SK-N-SH (cell line): ENCODE measurements at regions not wholly inside any gene's neighbourhood (a gene's known extent, or its start where the extent isn't known, plus 50 kb on each side); places are given as distances from the start of the nearest gene placed in this dataset.

Source experiments
- CTCF ChIA-PET: fragments of 300-600, 350-600 bp; formaldehyde crosslinking; extraction: SDS; loops from one replicate; lab custom pipeline; 2021; lab: Yijun Ruan, JAX
- POLR2A ChIA-PET: fragments of 350-600 bp; sonication (Branson Sonifier 250); formaldehyde crosslinking; extraction: SDS; loops from one replicate; lab custom pipeline; 2020; ENCODE audit warnings: antibody characterized with exemption, inconsistent platforms; lab: Yijun Ruan, JAX
- DNase-seq: peaks from one replicate; pipeline ENCODE4 v3.0.0; 2012
- H2AFZ ChIP-seq: fragments of 200-600 bp; sonication (generic); 2 replicates; pipeline ENCODE4 v1.8.1; 2016; ENCODE audit warnings: antibody characterized with exemption, mild to moderate bottlenecking, low read depth
- H3F3A ChIP-seq: fragments of 200-600 bp; sonication (generic); replicated peaks from 2 replicates; pipeline ENCODE3; 2016; ENCODE audit warnings: antibody characterized with exemption, mild to moderate bottlenecking; ENCODE audit not compliant: insufficient read depth
- H3K27ac ChIP-seq, 2 experiments: fragments of 200-500 bp in 1 of 2; fragments of 200-600 bp in 1 of 2; sonication (Bioruptor generic) in 1 of 2; sonication (generic), shearing (Covaris generic) in 1 of 2; 2 replicates each; pipeline versions ENCODE4 v1.5.1 to v1.6.1; 2014 to 2016; ENCODE audit warnings: low read depth in 2 of 2, inconsistent platforms in 1 of 2, low read length in 1 of 2, mild to moderate bottlenecking in 1 of 2, mixed read lengths in 1 of 2
- H3K27me3 ChIP-seq: fragments of 200-600 bp; sonication (generic), shearing (Covaris generic); 2 replicates; pipeline ENCODE4 v1.6.1; 2016; ENCODE audit warnings: mixed run types; ENCODE audit not compliant: insufficient read depth
- H3K36me3 ChIP-seq, 2 experiments: fragments of 200-500 bp in 1 of 2; fragments of 200-600 bp in 1 of 2; sonication (Bioruptor generic) in 1 of 2; sonication (generic) in 1 of 2; replicated peaks in 1 of 2; 2 replicates each; pipeline versions ENCODE3 to v1.5.1; 2014 to 2016; ENCODE audit warnings: low read length in 1 of 2, mild to moderate bottlenecking in 1 of 2; ENCODE audit not compliant: insufficient read depth in 2 of 2, control insufficient read depth in 1 of 2
- H3K4me1 ChIP-seq, 2 experiments: fragments of 200-500 bp in 1 of 2; fragments of 200-600 bp in 1 of 2; sonication (Bioruptor generic) in 1 of 2; sonication (generic), shearing (Covaris generic) in 1 of 2; 2 replicates each; pipeline versions ENCODE4 v1.5.1 to v1.6.1; 2014 to 2016; ENCODE audit warnings: low read depth in 1 of 2, low read length in 1 of 2, mixed run types in 1 of 2; ENCODE audit not compliant: insufficient read depth in 2 of 2, control insufficient read depth in 1 of 2
- H3K4me2 ChIP-seq: fragments of 200-600 bp; sonication (generic), shearing (Covaris generic); 2 replicates; pipeline ENCODE4 v1.6.1; 2017; ENCODE audit warnings: mixed run types
- H3K4me3 ChIP-seq, 2 experiments: fragments of 200-500 bp in 1 of 2; fragments of 200-600 bp in 1 of 2; sonication (Bioruptor generic) in 1 of 2; sonication (generic), shearing (Covaris generic) in 1 of 2; 2 replicates each; pipeline versions ENCODE4 v1.5.1 to v1.8.1; 2014 to 2016; ENCODE audit warnings: low read depth in 2 of 2, inconsistent platforms in 1 of 2, low read length in 1 of 2, mild to moderate bottlenecking in 1 of 2, mixed read lengths in 1 of 2, moderate library complexity in 1 of 2
- H3K79me2 ChIP-seq: fragments of 200-600 bp; sonication (generic); 2 replicates; pipeline ENCODE4 v1.8.1; 2017; ENCODE audit warnings: mild to moderate bottlenecking; ENCODE audit not compliant: insufficient read depth
- H3K9ac ChIP-seq: fragments of 200-600 bp; sonication (generic); 2 replicates; pipeline ENCODE4 v1.6.1; 2017; ENCODE audit warnings: mixed run types
- H3K9me2 ChIP-seq: fragments of 200-600 bp; sonication (generic); 2 replicates; pipeline ENCODE4 v1.6.1; 2017; ENCODE audit warnings: mixed run types
- H3K9me3 ChIP-seq: fragments of 200-600 bp; sonication (generic); 2 replicates; pipeline ENCODE4 v1.6.1; 2017; ENCODE audit warnings: mixed run types, mild to moderate bottlenecking, moderate library complexity
- H4K20me1 ChIP-seq: fragments of 200-600 bp; sonication (generic); 2 replicates; pipeline ENCODE4 v1.6.1; 2017; ENCODE audit warnings: mild to moderate bottlenecking, mixed run types; ENCODE audit not compliant: insufficient read depth
- CHD2 ChIP-seq: fragments of 150-350 bp; IDR thresholded peaks from 2 replicates; pipeline ENCODE4 v1.6.1; 2018; ENCODE audit warnings: low read length; ENCODE audit not compliant: partially characterized antibody
- CTCF ChIP-seq: fragments of 200-600 bp; sonication (generic); IDR thresholded peaks from 2 replicates; pipeline ENCODE4 v1.6.1; 2017; ENCODE audit warnings: antibody characterized with exemption, mild to moderate bottlenecking, moderate library complexity
- ELF1 ChIP-seq: IDR thresholded peaks from 2 replicates; pipeline ENCODE4 v1.4.0; 2012
- EZH2phosphoT487 ChIP-seq: fragments of 200-600 bp; sonication (generic); IDR thresholded peaks from 2 replicates; pipeline ENCODE4 v1.6.1; 2017; ENCODE audit warnings: low read depth, mixed run types, mild to moderate bottlenecking, antibody characterized with exemption, moderate library complexity, borderline replicate concordance
- FOXJ3 ChIP-seq: sonication (generic); formaldehyde crosslinking; IDR thresholded peaks from 2 replicates; pipeline ENCODE4 v1.5.1; 2020; ENCODE audit warnings: mild to moderate bottlenecking, missing genetic modification reagents
- GABPA ChIP-seq: IDR thresholded peaks from 2 replicates; pipeline ENCODE4 v1.4.0; 2012; ENCODE audit warnings: low read depth, mild to moderate bottlenecking
- MAX ChIP-seq: IDR thresholded peaks from 2 replicates; pipeline ENCODE4 v1.4.0; 2012; ENCODE audit warnings: low read depth
- MXI1 ChIP-seq: IDR thresholded peaks from 2 replicates; pipeline ENCODE4 v1.6.1; 2012; ENCODE audit warnings: mild to moderate bottlenecking, low read depth, low read length, improper control_type of control experiment
- NFIC ChIP-seq: IDR thresholded peaks from 2 replicates; pipeline ENCODE4 v1.4.0; 2012; ENCODE audit warnings: borderline replicate concordance
- PBX3 ChIP-seq: IDR thresholded peaks from 2 replicates; pipeline ENCODE4; 2012
- POLR2AphosphoS5 ChIP-seq: IDR thresholded peaks from 2 replicates; pipeline ENCODE4 v1.6.1; 2012; ENCODE audit warnings: low read depth, low read length
- RAD21 ChIP-seq: IDR thresholded peaks from 2 replicates; pipeline ENCODE4 v1.6.1; 2012; ENCODE audit warnings: mild to moderate bottlenecking, low read length
- RCOR1 ChIP-seq: fragments of 150-350 bp; IDR thresholded peaks from 2 replicates; pipeline ENCODE4 v1.6.1; 2017; ENCODE audit warnings: antibody characterized with exemption, low read length
- RFX5 ChIP-seq: IDR thresholded peaks from 2 replicates; pipeline ENCODE4 v1.6.1; 2012; ENCODE audit warnings: mild to moderate bottlenecking, improper control_type of control experiment, low read length
- RXRA ChIP-seq: IDR thresholded peaks from 2 replicates; pipeline ENCODE4 v1.4.0; 2012; ENCODE audit warnings: low read depth, mild to moderate bottlenecking, borderline replicate concordance
- SIN3A ChIP-seq: IDR thresholded peaks from 2 replicates; pipeline ENCODE4 v1.6.1; 2012; ENCODE audit warnings: low read depth, mild to moderate bottlenecking, low read length, moderate library complexity, borderline replicate concordance
- SMC3 ChIP-seq: IDR thresholded peaks from 2 replicates; pipeline ENCODE4 v1.6.1; 2012; ENCODE audit warnings: low read depth, low read length, improper control_type of control experiment
- TAF1 ChIP-seq: IDR thresholded peaks from 2 replicates; pipeline ENCODE4 v1.6.1; 2012; ENCODE audit warnings: low read depth, mild to moderate bottlenecking, low read length, moderate library complexity, borderline replicate concordance
- TEAD4 ChIP-seq: IDR thresholded peaks from 2 replicates; pipeline ENCODE4 v1.4.0; 2012; ENCODE audit warnings: mild to moderate bottlenecking, borderline replicate concordance; ENCODE audit not compliant: insufficient read depth
- USF2 ChIP-seq: fragments of 150-350 bp; IDR thresholded peaks from 2 replicates; pipeline ENCODE4 v1.6.1; 2017; ENCODE audit warnings: antibody characterized with exemption, low read length, low read depth, borderline replicate concordance
- YY1 ChIP-seq: IDR thresholded peaks from 2 replicates; pipeline ENCODE4 v1.4.0; 2012; ENCODE audit warnings: low read depth, mild to moderate bottlenecking
- WGBS: methylation state at CpG from one replicate; pipeline ENCODE4 v1.1.6; 2017; ENCODE audit warnings: low lambda C conversion rate; 5-methylcytosine and 5-hydroxymethylcytosine counted together

GRCh38 chr5:12230659-12231058 is 326.4 kb upstream of the CTNND2 start:
- no peaks in the 10 kb centered on the region for H4K20me1 ChIP-seq
- no peaks in the 10 kb centered on the region for H3F3A ChIP-seq
- ChIA-PET POLR2A (no interaction called here), CTCF (no interaction called here)
- no peak overlapping the region for H3K4me3 ChIP-seq
- H3K9ac ChIP-seq: no peak overlapping the region
- no peaks in the 10 kb centered on the region for H3K36me3 ChIP-seq
- H3K9me2 ChIP-seq: no peaks in the 10 kb centered on the region
- H3K4me1 ChIP-seq: no peaks in the 10 kb centered on the region
- no peaks in the 10 kb centered on the region for H3K9me3 ChIP-seq
- no peaks in the 10 kb centered on the region for H3K79me2 ChIP-seq
- no peak for DNase-seq
- no peak overlapping the region for H3K27ac ChIP-seq
- no peak overlapping the region for H2AFZ ChIP-seq
- H3K27me3 ChIP-seq: no peaks in the 10 kb centered on the region
- WGBS: 46% methylated on average over 9 of the region's 9 CpGs
- H3K4me2 ChIP-seq: no peak overlapping the region
- no peak for TF ChIP-seq USF2
- no peak for TF ChIP-seq CTCF
- no peak for TF ChIP-seq NFIC
- TF ChIP-seq RFX5: no peak
- TF ChIP-seq ELF1: no peak
- no peak for TF ChIP-seq SMC3
- TF ChIP-seq POLR2AphosphoS5: no peak
- TF ChIP-seq RCOR1: no peak
- no peak for TF ChIP-seq CHD2
- no peak for TF ChIP-seq YY1
- no peak for TF ChIP-seq MXI1
- no peak for TF ChIP-seq RAD21
- TF ChIP-seq EZH2phosphoT487: no peak
- no peak for TF ChIP-seq MAX

GRCh38 chr5:12217039-12217438 is 312.8 kb upstream of the CTNND2 start:
- DNase-seq: no peak
- CTCF ChIA-PET: no interaction called here
- no peaks in the 10 kb centered on the region for H4K20me1 ChIP-seq
- WGBS: 2% methylated on average over 2 of the region's 2 CpGs
- H3K9ac ChIP-seq: no peak overlapping the region
- H3K79me2 ChIP-seq: no peaks in the 10 kb centered on the region
- H3K9me2 ChIP-seq: no peaks in the 10 kb centered on the region
- H3F3A ChIP-seq: no peaks in the 10 kb centered on the region
- TF ChIP-seq YY1: no peak
- no peak for TF ChIP-seq SMC3
- TF ChIP-seq NFIC: no peak
- TF ChIP-seq RFX5: no peak
- TF ChIP-seq PBX3: no peak
- no peak for TF ChIP-seq TEAD4
- no peak for TF ChIP-seq FOXJ3 (CRISPR knock-in tag)
- no peak for TF ChIP-seq GABPA
- no peak for TF ChIP-seq TAF1
- no peak for TF ChIP-seq MAX
- TF ChIP-seq SIN3A: no peak
- no peak for TF ChIP-seq RXRA
- H3K27me3 ChIP-seq: no peaks in the 10 kb centered on the region
- H3K36me3 ChIP-seq: no peaks in the 10 kb centered on the region
- no peak overlapping the region for H2AFZ ChIP-seq
- POLR2A ChIA-PET: no interaction called here
- no peaks in the 10 kb centered on the region for H3K9me3 ChIP-seq
- H3K4me2 ChIP-seq: no peak overlapping the region
- H3K4me3 ChIP-seq: no peak overlapping the region
- H3K27ac ChIP-seq: no peak overlapping the region
- no peaks in the 10 kb centered on the region for H3K4me1 ChIP-seq
